C4-2B (cell line): ENCODE measurements at regions not wholly inside any gene's neighbourhood (a gene's known extent, or its start where the extent isn't known, plus 50 kb on each side); places are given as distances from the start of the nearest gene placed in this dataset.

Experiments used
- H3K27ac ChIP-seq: fragments of 450-650 bp; 2 replicates; pipeline ENCODE4 v1.5.1; 2017
- CTCF ChIP-seq: fragments of 450-650 bp; conservative IDR thresholded peaks from 2 replicates; pipeline ENCODE4 v1.5.1; 2017; ENCODE audit warnings: mild to moderate bottlenecking
- ZFX ChIP-seq: fragments of 450-650 bp; IDR thresholded peaks from 2 replicates; pipeline ENCODE4 v1.6.1; 2017

GRCh38 chr3:43206632-43207031, 79.7 kb upstream of the SNRK start:
- TF ChIP-seq ZFX: no peak
- TF ChIP-seq CTCF: 0 out of 2 replicates have a peak, but pooled peaks have one; percentile 16
- no peak overlapping the region for H3K27ac ChIP-seq

- H3K27ac ChIP-seq: no peak overlapping the region
- TF ChIP-seq CTCF (no peak), ZFX (no peak)
Observed at GRCh38 chr3:43206105-43206504, 80.2 kb upstream of the SNRK start.

GRCh38 chr3:43203022-43203421, 83.3 kb upstream of the SNRK start:
- no peak for TF ChIP-seq CTCF
- no peak for TF ChIP-seq ZFX
- H3K27ac ChIP-seq: no peak overlapping the region

- no peak overlapping the region for H3K27ac ChIP-seq
- TF ChIP-seq ZFX (no peak), CTCF (no peak)
Observed at GRCh38 chr3:43201581-43201980, 84.8 kb upstream of the SNRK start.

GRCh38 chr3:43199645-43200306, 86.6 kb upstream of the SNRK start:
- no peak overlapping the region for H3K27ac ChIP-seq
- TF ChIP-seq ZFX: no peak
- no peak for TF ChIP-seq CTCF

GRCh38 chr3:43198791-43199644, 87.3 kb upstream of the SNRK start:
- no peak for TF ChIP-seq ZFX
- TF ChIP-seq CTCF: no peak
- H3K27ac ChIP-seq: no peak overlapping the region

- TF ChIP-seq ZFX (no peak), CTCF (no peak)
- no peak overlapping the region for H3K27ac ChIP-seq
Observed at GRCh38 chr3:43198301-43198700, 88.0 kb upstream of the SNRK start.
